GM19035 (cell line): ENCODE measurements at regions not wholly inside any gene's neighbourhood (a gene's known extent, or its start where the extent isn't known, plus 50 kb on each side); places are given as distances from the start of the nearest gene placed in this dataset.
A peak's percentile ranks its signal among the peaks of the same experiment; 100 is the strongest.
"Not testable (repeated sequence)": the region's sequence is repeated elsewhere in the genome, so short reads cannot be mapped to it uniquely, and the experiment has no call there.

Source experiments
- ATAC-seq: cut with Tn5 transposase; IDR thresholded peaks from one replicate; pipeline ENCODE4 v1.9.1; 2021; ENCODE audit not compliant: unreplicated experiment

DNA sequence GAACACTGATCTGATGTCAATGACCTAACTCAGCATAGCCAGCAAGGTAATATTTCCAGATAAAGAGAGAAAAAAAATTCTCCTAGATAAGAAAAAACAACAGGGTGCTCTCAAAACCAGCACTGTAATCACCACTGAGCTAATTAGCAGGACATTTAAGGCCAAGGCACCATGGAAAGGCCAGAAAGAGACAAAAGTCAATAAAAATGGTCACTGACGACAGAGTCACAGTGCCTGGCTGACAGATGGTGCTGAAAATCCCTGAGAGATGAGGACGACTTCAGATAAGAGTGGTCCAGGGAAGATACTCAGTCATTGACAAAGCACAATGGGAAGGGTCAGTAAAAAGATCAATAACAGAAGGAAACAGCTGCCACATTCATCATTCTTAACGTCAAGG lies 186.7 kb downstream of the SPATA31A6 start:
- not testable (repeated sequence) for ATAC-seq

- ATAC-seq, result not testable (repeated sequence)
These were observed 188.0 kb downstream of the SPATA31A6 start for GRCh38 chr9:42371417-42371816.

- ATAC-seq, result not testable (repeated sequence)
These were observed 194.3 kb downstream of the SPATA31A6 start for GRCh38 chr9:42377530-42378417.

- ATAC-seq, result no peak
These were observed 195.0 kb downstream of the SPATA31A6 start for GRCh38 chr9:42378418-42378815.

- not testable (repeated sequence) for ATAC-seq
These were observed 196.1 kb downstream of the SPATA31A6 start for GRCh38 chr9:42379602-42380001.

DNA sequence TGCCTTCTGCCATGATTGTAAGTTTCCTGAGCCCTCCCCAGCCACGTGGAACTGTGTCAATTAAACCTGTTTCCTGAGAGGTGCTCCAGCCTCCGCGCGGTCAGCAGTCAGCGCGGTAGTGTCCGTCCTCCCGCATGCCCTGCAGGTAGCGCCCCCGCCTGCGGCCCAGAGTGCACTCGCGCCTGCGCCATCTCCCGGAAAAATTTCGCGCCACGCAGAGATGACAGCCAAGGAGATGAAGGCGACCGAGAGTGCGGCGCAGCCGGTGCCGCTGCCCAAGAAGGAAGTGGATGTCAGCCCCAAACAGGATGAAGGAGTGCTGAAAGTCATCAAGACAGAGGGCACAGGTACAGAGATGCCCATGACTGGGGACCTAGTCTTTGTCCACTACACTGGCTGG lies 201.1 kb downstream of the SPATA31A6 start:
- ATAC-seq, result not testable (repeated sequence)

DNA sequence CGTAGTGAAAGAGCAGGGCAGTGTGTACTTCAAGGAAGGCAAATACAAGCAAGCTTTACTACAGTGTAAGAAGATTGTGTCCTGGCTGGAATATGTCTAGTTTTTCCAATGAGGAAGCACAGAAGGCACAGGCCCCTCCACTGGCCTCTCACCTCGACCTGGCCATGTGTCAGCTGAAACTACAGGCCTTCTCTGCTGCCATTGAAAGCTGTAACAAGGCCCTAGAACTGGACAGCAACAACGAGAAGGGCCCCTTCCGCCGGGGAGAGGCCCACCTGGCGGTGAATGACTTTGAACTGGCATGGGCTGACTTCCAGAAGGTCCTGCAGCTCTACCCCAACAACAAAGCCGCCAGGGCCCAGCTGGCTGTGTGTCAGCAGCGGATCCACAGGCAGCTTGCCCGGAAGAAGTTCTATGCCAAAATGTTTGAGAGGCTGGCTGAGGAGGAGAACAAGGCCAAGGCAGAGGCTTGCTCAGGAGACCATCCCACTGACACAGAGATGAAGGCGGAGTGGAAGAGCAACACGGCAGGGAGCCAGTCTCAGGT lies 202.2 kb downstream of the SPATA31A6 start:
- not testable (repeated sequence) for ATAC-seq

DNA sequence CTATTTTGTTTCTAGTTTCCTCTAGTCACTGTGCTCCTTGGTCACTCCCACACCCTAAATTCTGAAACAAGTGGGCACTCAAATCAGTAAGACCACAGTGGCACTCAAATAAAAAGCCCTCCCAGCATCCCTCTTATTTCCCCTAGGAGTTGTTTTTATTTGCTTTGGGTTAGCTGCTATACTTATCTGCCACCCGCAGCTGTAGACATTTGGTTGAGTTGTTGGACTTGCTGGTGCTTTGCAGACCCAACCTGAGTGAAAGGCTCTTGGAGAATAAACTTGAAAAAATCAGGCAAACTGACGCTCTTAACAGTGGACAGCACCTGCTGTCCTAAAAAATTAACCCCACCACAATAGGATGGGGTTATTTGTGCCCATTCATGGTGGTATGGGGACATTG lies 203.0 kb downstream of the SPATA31A6 start:
- no peak for ATAC-seq

GRCh38 chr9:42388146-42388690 lies 204.8 kb downstream of the SPATA31A6 start:
- ATAC-seq, result no peak

- ATAC-seq, result no peak
These were observed 205.4 kb downstream of the SPATA31A6 start for GRCh38 chr9:42388846-42389245.

DNA sequence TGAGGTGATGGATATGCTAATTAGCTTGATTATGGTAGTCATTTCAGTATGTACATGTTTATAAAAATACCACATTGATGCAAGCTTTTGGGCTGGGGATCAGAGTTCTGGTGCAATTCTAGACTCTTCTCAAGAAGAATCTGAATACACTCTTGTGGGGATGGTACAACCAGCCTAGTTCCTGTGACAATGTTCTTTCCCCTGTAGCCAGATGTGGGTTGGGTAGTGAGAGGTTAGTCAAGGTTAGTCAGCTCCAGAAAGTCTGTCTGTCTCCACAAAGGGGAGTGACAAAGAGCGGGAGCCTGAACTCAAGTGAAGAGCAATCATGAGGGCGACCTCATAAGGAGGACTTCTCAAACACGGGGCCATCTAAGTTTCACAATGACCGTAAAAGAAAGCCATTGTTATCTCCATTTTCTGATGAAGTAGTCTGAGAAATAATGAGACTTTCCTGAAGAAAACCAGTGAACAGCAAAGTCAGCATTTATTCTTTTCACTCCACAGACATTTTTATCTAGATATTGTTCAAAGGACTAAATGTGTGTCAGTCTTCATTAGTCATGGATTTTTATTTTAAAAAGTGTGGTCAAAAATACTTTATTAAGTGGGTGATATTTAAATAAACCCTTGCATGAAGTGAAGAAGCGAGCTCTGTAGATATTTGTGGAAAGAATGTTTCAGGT lies 209.5 kb downstream of the SPATA31A6 start:
- ATAC-seq, result not testable (repeated sequence)

- no peak for ATAC-seq
These were observed 212.9 kb downstream of the SPATA31A6 start for GRCh38 chr9:42396318-42396717.

DNA sequence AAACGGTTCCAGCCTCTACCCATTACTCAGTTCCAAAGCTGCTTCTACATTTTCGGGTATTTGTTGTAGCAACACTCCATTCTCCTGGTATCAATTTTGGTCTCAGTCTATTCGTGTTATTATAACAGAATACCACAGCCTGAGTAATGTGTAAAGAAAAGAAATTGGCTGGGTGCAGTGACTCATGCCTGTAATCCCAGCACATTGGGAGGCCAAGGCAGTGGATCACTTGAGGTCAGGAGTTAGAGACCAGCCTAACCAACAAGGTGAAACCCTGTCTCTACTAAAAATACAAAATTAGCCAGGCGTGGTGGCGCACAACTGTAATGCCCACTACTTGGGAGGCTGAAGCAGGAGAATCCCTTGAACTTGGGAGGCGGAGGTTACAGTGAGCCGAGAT lies 213.9 kb downstream of the SPATA31A6 start:
- ATAC-seq, result not testable (repeated sequence)

DNA sequence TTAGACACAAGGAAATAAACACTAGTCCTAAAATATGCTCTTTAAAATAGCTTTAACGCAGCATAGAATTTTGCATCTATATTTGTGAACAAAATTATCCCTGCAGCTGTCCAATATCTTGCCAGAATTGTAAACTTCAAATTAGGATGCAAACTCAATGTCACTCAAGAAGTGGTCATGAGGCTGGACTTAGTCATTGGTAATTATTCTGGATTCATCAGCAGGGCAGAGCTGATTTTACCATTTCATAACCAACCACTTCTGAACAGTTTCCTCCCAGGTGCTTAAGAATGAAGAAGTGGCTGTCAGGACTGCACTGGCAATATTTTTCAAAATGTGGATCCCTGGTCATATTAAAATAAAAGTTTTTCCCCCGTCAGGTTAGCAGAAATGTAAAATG lies 219.5 kb downstream of the SPATA31A6 start:
- not testable (repeated sequence) for ATAC-seq

DNA sequence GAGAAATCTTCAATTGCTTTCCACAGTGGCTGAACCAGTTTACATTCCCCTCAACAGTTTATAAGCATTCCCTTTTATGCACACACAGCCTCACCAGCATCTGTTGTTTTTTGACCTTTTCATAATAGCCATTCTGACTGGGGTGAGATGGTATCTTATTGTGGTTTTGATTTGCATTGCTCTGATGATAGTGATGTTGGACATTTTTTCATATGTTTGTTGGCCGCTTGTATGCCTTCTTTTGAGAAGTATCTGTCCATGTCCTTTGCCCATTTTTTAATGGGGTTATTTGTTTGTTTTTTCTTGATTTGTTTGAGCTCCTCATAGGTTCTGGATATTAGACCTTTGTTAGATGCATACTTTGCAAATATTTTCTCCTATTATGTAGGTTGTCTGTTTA lies 226.1 kb downstream of the SPATA31A6 start:
- ATAC-seq, result not testable (repeated sequence)

- not testable (repeated sequence) for ATAC-seq
These were observed 228.9 kb downstream of the SPATA31A6 start for GRCh38 chr9:42412354-42412753.

- not testable (repeated sequence) for ATAC-seq
These were observed 231.4 kb downstream of the SPATA31A6 start for GRCh38 chr9:42414865-42415264.

DNA sequence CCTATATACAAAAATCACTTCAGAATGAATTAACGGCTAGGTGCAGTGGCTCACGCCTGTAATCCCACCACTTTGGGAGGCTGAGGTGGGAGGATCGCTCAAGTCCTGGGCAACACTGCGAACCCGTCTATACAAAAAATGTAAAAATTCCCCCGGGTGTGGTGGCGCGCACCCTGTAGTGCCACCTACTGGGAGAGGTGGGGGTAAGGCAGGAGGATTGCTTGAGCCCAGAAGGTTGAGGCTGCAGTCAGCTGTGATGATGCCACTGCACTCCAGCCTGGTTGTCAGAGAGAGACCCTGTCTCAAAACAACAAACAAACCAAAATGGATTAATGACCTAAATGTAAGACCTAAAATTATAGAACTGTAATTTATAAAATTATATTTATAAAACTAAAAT lies 236.2 kb downstream of the SPATA31A6 start:
- not testable (repeated sequence) for ATAC-seq

DNA sequence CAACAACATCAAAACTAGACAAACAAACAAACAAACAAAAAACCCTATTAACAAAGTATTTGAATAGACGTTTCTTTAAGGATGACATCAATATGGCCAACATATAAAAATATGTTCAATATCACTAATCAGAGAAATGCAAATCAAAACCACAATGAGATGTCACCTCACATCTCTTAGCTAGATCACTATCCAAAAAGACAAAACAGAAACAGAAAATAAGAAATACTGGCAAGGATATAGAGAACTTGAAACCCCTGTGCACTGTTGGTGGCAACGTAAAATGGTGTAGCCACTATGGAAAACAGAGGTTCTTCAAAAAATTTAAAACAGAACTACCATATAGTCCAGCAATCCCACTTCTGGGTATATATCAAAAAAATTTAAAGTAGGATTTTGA lies 236.9 kb downstream of the SPATA31A6 start:
- peak; percentile 70 for ATAC-seq

GRCh38 chr9:42421630-42422029 lies 238.2 kb downstream of the SPATA31A6 start:
- ATAC-seq, result not testable (repeated sequence)
